ENCODE measurements at regions not wholly inside any gene's neighbourhood (a gene's known extent, or its start where the extent isn't known, plus 50 kb on each side); places are given as distances from the start of the nearest gene placed in this dataset.

- no peaks in the 10 kb centered on the region for H3K9me2 ChIP-seq (replicated peaks; ENCODE audit: low read depth, low read length)
- H3K9me3 ChIP-seq (ENCODE audit: insufficient read depth, low read depth, low read length), result no peaks in the 10 kb centered on the region
- H4K20me1 ChIP-seq (ENCODE audit: insufficient read depth, low read length, poor library complexity, severe bottlenecking), result no peaks in the 10 kb centered on the region
- H3K4me1 ChIP-seq (ENCODE audit: insufficient read depth, low read length, poor library complexity, severe bottlenecking), result no peaks in the 10 kb centered on the region
- no peak overlapping the region for H3K4me3 ChIP-seq (ENCODE audit: low read length, poor library complexity, severe bottlenecking)
- H2AFZ ChIP-seq (ENCODE audit: low read length), result no peak overlapping the region
- no peaks in the 10 kb centered on the region for H3K79me2 ChIP-seq (ENCODE audit: insufficient read depth, low read length)
- H3K9ac ChIP-seq (ENCODE audit: low read depth, low read length, poor library complexity, severe bottlenecking), result no peak overlapping the region
- H3F3A ChIP-seq (ENCODE audit: low read depth), result no peaks in the 10 kb centered on the region
- no peak overlapping the region for H3K4me2 ChIP-seq (ENCODE audit: low read depth, low read length, poor library complexity, severe bottlenecking)
- H3K27me3 ChIP-seq (ENCODE audit: insufficient read depth, low read length, poor library complexity, severe bottlenecking), result no peaks in the 10 kb centered on the region
- TF ChIP-seq EZH2phosphoT487 (IDR thresholded peaks at IDR 0.05; ENCODE audit: borderline replicate concordance) (no peak), CTCF (conservative IDR thresholded peaks at IDR 0.05; ENCODE audit: low read length) (no peak)
- H3K36me3 ChIP-seq (ENCODE audit: insufficient read depth, low read length), result no peaks in the 10 kb centered on the region
These were observed 218.2 kb upstream of the NEIL3 start for GRCh38 chr4:177091515-177091914.

GRCh38 chr4:177092807-177093206 lies 216.9 kb upstream of the NEIL3 start:
- H3K9me3 ChIP-seq (ENCODE audit: insufficient read depth, low read depth, low read length), result no peaks in the 10 kb centered on the region
- no peaks in the 10 kb centered on the region for H3K27me3 ChIP-seq (ENCODE audit: insufficient read depth, low read length, poor library complexity, severe bottlenecking)
- H3K36me3 ChIP-seq (ENCODE audit: insufficient read depth, low read length), result no peaks in the 10 kb centered on the region
- H3K4me2 ChIP-seq (ENCODE audit: low read depth, low read length, poor library complexity, severe bottlenecking), result no peak overlapping the region
- no peaks in the 10 kb centered on the region for H3K79me2 ChIP-seq (ENCODE audit: insufficient read depth, low read length)
- no peak overlapping the region for H3K9ac ChIP-seq (ENCODE audit: low read depth, low read length, poor library complexity, severe bottlenecking)
- H4K20me1 ChIP-seq (ENCODE audit: insufficient read depth, low read length, poor library complexity, severe bottlenecking), result no peaks in the 10 kb centered on the region
- no peaks in the 10 kb centered on the region for H3K9me2 ChIP-seq (replicated peaks; ENCODE audit: low read depth, low read length)
- no peak overlapping the region for H3K4me3 ChIP-seq (ENCODE audit: low read length, poor library complexity, severe bottlenecking)
- TF ChIP-seq EZH2phosphoT487 (IDR thresholded peaks at IDR 0.05; ENCODE audit: borderline replicate concordance) (no peak), CTCF (conservative IDR thresholded peaks at IDR 0.05; ENCODE audit: low read length) (no peak)
- no peak overlapping the region for H2AFZ ChIP-seq (ENCODE audit: low read length)
- H3K4me1 ChIP-seq (ENCODE audit: insufficient read depth, low read length, poor library complexity, severe bottlenecking), result no peaks in the 10 kb centered on the region
- no peaks in the 10 kb centered on the region for H3F3A ChIP-seq (ENCODE audit: low read depth)

- Histone ChIP-seq H3K36me3 (ENCODE audit: insufficient read depth, low read length) (no peaks in the 10 kb centered on the region), H3K4me3 (ENCODE audit: low read length, poor library complexity, severe bottlenecking) (no peak overlapping the region), H3K4me1 (ENCODE audit: insufficient read depth, low read length, poor library complexity, severe bottlenecking) (no peaks in the 10 kb centered on the region), H3K9me2 (replicated peaks; ENCODE audit: low read depth, low read length) (no peaks in the 10 kb centered on the region), H2AFZ (ENCODE audit: low read length) (no peak overlapping the region), H3K79me2 (ENCODE audit: insufficient read depth, low read length) (no peaks in the 10 kb centered on the region), H3F3A (ENCODE audit: low read depth) (no peaks in the 10 kb centered on the region), H3K27me3 (ENCODE audit: insufficient read depth, low read length, poor library complexity, severe bottlenecking) (no peaks in the 10 kb centered on the region), H4K20me1 (ENCODE audit: insufficient read depth, low read length, poor library complexity, severe bottlenecking) (no peaks in the 10 kb centered on the region), H3K9ac (ENCODE audit: low read depth, low read length, poor library complexity, severe bottlenecking) (no peak overlapping the region), H3K4me2 (ENCODE audit: low read depth, low read length, poor library complexity, severe bottlenecking) (no peak overlapping the region), H3K9me3 (ENCODE audit: insufficient read depth, low read depth, low read length) (no peaks in the 10 kb centered on the region)
- TF ChIP-seq EZH2phosphoT487 (IDR thresholded peaks at IDR 0.05; ENCODE audit: borderline replicate concordance) (no peak), CTCF (conservative IDR thresholded peaks at IDR 0.05; ENCODE audit: low read length) (no peak)
These were observed 215.7 kb upstream of the NEIL3 start for GRCh38 chr4:177093964-177094363.

All from Loucy (cell line).